ENCODE measurements at regions not wholly inside any gene's neighbourhood (a gene's known extent, or its start where the extent isn't known, plus 50 kb on each side); places are given as distances from the start of the nearest gene placed in this dataset.

GRCh38 chr1:4418021-4418420 is 236.4 kb upstream of the AJAP1 start:
- no peak for TF ChIP-seq CTCF (IDR thresholded peaks at IDR 0.05)
- H2AFZ ChIP-seq = no peak overlapping the region
- H3K4me1 ChIP-seq = no peaks in the 10 kb centered on the region
- no peak overlapping the region for H3K4me2 ChIP-seq (ENCODE audit: low read length)
- H3K79me2 ChIP-seq = no peaks in the 10 kb centered on the region
- H3K4me3 ChIP-seq (ENCODE audit: low read depth, low read length) = no peak overlapping the region
- H3K27me3 ChIP-seq (ENCODE audit: control insufficient read depth, insufficient read depth, low read length) = no peaks in the 10 kb centered on the region
- H3K36me3 ChIP-seq (ENCODE audit: control insufficient read depth, insufficient read depth, low read length) = no peaks in the 10 kb centered on the region
- no peaks in the 10 kb centered on the region for H3K9me3 ChIP-seq (ENCODE audit: control insufficient read depth, low read length)
- no peak overlapping the region for H3K27ac ChIP-seq
- H3K9ac ChIP-seq = no peak overlapping the region

- Histone ChIP-seq H2AFZ (no peak overlapping the region), H3K9me3 (ENCODE audit: control insufficient read depth, low read length) (no peaks in the 10 kb centered on the region), H3K4me2 (ENCODE audit: low read length) (no peak overlapping the region), H3K27ac (no peak overlapping the region), H3K9ac (no peak overlapping the region), H3K27me3 (ENCODE audit: control insufficient read depth, insufficient read depth, low read length) (no peaks in the 10 kb centered on the region), H3K4me1 (no peaks in the 10 kb centered on the region), H3K36me3 (ENCODE audit: control insufficient read depth, insufficient read depth, low read length) (no peaks in the 10 kb centered on the region), H3K79me2 (no peaks in the 10 kb centered on the region), H3K4me3 (ENCODE audit: low read depth, low read length) (no peak overlapping the region)
- TF ChIP-seq CTCF (IDR thresholded peaks at IDR 0.05) = no peak
These were observed 232.4 kb upstream of the AJAP1 start for GRCh38 chr1:4421986-4422385.

GRCh38 chr1:4422504-4423289 is 231.7 kb upstream of the AJAP1 start:
- no peak overlapping the region for H2AFZ ChIP-seq
- H3K4me1 ChIP-seq = no peaks in the 10 kb centered on the region
- no peak overlapping the region for H3K27ac ChIP-seq
- TF ChIP-seq CTCF (IDR thresholded peaks at IDR 0.05) = no peak
- no peak overlapping the region for H3K9ac ChIP-seq
- H3K36me3 ChIP-seq (ENCODE audit: control insufficient read depth, insufficient read depth, low read length) = no peaks in the 10 kb centered on the region
- no peaks in the 10 kb centered on the region for H3K79me2 ChIP-seq
- no peak overlapping the region for H3K4me2 ChIP-seq (ENCODE audit: low read length)
- H3K9me3 ChIP-seq (ENCODE audit: control insufficient read depth, low read length) = no peaks in the 10 kb centered on the region
- no peaks in the 10 kb centered on the region for H3K27me3 ChIP-seq (ENCODE audit: control insufficient read depth, insufficient read depth, low read length)
- H3K4me3 ChIP-seq (ENCODE audit: low read depth, low read length) = no peak overlapping the region

- TF ChIP-seq CTCF (IDR thresholded peaks at IDR 0.05) = no peak
- no peak overlapping the region for H3K27ac ChIP-seq
- H3K27me3 ChIP-seq (ENCODE audit: control insufficient read depth, insufficient read depth, low read length) = no peaks in the 10 kb centered on the region
- H3K79me2 ChIP-seq = no peaks in the 10 kb centered on the region
- H3K36me3 ChIP-seq (ENCODE audit: control insufficient read depth, insufficient read depth, low read length) = no peaks in the 10 kb centered on the region
- H2AFZ ChIP-seq = no peak overlapping the region
- no peaks in the 10 kb centered on the region for H3K4me1 ChIP-seq
- H3K9me3 ChIP-seq (ENCODE audit: control insufficient read depth, low read length) = no peaks in the 10 kb centered on the region
- H3K4me2 ChIP-seq (ENCODE audit: low read length) = no peak overlapping the region
- no peak overlapping the region for H3K9ac ChIP-seq
- no peak overlapping the region for H3K4me3 ChIP-seq (ENCODE audit: low read depth, low read length)
These were observed 230.2 kb upstream of the AJAP1 start for GRCh38 chr1:4424254-4424653.

GRCh38 chr1:4424766-4425165 is 229.6 kb upstream of the AJAP1 start:
- no peak for TF ChIP-seq CTCF (IDR thresholded peaks at IDR 0.05)
- no peak overlapping the region for H3K27ac ChIP-seq
- no peak overlapping the region for H3K4me3 ChIP-seq (ENCODE audit: low read depth, low read length)
- H2AFZ ChIP-seq = no peak overlapping the region
- no peaks in the 10 kb centered on the region for H3K79me2 ChIP-seq
- no peaks in the 10 kb centered on the region for H3K27me3 ChIP-seq (ENCODE audit: control insufficient read depth, insufficient read depth, low read length)
- H3K36me3 ChIP-seq (ENCODE audit: control insufficient read depth, insufficient read depth, low read length) = no peaks in the 10 kb centered on the region
- no peaks in the 10 kb centered on the region for H3K9me3 ChIP-seq (ENCODE audit: control insufficient read depth, low read length)
- H3K4me1 ChIP-seq = no peaks in the 10 kb centered on the region
- H3K4me2 ChIP-seq (ENCODE audit: low read length) = no peak overlapping the region
- H3K9ac ChIP-seq = no peak overlapping the region

Measured in parathyroid adenoma (tissue), 2 donors.